NCI-H748 (cell line): ENCODE measurements at regions not wholly inside any gene's neighbourhood (a gene's known extent, or its start where the extent isn't known, plus 50 kb on each side); places are given as distances from the start of the nearest gene placed in this dataset.

Source experiments
- DNase-seq: peaks from one replicate; lab custom pipeline; 2025; ENCODE audit not compliant: unreplicated experiment; lab: John Stamatoyannopoulos, UW

DNA sequence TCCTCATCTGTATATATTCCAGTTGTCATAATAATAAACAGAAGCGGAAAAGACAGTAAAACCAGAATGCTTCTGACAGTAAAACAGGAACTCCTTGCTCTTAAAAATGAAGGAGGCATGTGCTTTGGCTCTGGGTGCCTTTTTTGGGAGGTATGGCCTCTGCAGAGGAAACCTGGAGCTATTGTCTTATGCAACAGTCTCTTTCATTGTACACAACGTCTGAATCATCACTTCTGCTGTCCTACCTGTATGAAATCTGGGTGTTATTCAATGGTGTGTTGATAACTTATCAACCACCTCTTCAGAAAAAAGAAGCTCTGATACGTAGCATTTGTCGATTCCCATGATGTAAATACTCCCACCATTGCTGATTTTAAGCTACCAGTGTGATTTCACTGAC lies 64.8 kb downstream of the CDCA7 start:
- DNase-seq, result no peak

DNA sequence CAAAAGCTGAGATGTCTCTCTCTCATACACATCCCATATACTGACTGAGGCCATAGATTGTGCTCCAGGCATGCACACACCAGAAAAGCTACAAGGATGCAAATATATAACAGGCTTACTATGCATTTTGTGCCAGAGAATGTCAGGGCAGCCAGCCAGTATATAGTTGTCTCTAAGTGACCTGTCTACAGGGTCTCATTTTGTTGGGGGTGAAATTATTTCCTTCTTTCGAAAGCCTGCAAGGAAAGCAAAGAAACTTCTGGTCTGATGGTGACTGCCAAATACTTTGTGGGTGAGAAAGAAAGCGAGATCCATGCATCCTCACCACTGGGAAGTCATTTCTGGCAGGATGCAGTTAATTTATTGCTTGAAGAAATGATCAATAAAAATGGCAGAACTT lies 70.2 kb downstream of the CDCA7 start:
- DNase-seq, result no peak

DNA sequence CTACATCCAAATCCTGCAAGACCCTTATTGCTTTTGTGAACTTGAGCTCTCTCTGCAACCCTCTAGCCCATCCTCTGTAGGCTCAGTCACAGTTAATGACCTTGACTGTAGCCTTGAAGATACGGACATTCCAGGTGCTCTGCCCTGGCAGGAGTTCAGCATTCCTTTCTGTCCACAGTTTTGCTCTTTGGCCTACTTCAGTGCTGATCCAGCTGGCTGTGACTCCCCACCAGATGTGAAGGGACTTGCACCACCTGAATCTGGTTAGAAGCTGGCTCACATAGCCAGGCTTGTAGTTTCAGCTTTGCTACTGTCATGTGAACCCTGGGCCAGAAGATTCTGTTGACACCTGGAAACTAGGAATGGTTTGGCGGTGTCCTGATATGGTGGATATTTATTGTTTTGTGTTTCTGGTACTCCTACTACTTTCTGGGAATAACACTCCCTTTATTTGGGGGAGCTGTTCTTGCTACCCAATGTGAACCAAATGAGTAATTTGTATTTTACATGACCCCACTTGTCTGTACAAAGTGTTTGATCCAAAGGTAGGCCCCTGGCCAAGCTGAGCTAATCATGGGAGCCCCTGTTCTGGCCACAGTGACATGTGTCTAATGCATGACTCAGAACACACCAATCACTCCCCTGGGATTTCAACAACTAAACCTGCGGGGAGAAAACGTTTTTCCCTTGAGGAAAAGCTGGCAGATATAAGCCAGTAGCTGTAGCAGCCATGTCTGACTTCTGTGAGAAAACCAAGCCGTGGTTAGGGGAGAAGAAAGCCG lies 73.4 kb downstream of the CDCA7 start:
- no peak for DNase-seq

DNA sequence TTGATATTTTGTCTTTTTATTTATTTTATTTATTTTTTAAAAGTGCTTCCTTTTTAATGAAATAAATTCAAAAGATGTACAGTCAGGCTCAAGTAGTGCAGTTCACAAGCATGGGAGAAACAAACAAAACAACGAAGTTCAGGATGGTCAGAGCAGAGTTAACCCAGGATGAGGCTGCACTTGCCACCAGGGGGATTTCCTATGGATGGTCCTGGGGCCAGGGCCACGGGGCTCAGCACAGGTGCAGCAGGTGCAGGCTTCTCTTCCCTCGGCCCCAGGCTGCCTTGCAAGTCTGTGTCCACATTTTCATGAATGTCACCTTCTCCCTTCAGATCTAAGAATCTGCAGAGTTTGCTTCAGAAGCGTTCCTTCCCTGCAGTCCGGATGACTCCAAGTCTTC lies 76.5 kb downstream of the CDCA7 start:
- peak; percentile 15 for DNase-seq

DNA sequence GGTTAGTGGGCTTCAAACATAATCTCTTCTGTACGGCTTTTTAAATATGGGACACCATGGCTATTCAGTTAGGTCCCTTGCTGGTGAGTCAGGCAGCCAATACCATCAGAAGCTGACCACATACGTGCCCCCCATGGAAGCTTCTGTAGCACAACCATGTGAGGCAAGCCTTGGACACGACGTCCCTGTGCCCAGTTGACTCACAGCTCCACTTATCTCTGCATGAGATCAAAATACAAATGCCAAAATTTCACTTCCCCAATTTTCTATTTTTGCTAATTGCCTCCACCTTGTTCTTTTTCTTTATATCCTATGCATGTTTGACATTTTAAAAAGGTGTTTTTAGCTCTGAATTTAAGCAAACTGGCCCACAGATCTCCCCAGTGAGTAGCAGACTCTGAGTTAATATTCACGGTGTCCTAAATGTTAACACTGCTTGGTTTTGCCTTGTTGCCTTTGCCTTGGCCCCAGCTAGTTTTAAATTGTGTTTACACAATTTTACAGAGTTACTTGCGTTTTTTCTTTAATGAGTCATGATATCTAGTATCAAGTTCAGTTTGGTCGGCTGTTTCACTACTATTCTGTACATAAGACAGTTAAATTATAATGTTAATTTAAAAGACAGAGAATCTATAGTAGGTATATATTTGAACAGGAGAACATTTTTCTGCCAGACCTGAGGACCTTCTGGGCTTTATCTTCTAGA lies 77.5 kb downstream of the CDCA7 start:
- DNase-seq, result no peak

DNA sequence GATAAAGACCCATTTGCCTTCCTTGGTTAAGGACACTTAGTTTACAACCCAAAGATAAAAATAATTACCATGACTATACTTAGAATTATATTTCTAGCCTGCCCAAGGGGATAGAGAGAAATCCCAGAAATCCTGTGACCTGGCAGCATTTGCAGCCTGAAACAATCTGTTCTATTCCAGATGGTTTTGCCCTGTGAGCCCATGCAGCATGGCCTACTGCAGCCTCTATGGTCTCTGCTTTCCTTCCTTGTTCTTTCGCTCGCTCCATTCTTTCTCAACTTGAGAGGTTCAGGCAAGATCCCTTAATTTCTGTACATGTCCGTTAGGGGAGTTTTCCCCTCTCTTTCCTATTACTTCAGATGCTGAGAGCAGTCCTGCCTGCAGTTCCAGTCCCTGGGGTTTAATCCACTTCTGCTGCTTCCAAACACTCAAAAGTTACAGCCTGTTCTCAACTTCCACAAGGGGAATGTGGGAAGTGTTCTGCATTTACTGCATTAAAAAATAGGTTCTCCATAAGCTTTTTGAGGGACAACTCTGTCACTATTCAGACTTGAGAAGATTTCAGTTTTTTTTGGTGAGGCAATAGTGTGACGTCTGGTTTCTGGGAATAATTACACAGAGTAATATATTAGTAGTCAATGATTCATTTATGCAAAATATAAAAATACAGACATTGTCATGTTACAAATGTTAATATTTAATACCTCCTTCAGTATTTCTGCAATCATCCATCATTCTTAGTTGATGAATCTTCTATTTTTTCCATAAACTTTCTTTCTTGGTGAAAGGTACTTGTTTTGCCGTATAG lies 80.3 kb downstream of the CDCA7 start:
- DNase-seq, result no peak

DNA sequence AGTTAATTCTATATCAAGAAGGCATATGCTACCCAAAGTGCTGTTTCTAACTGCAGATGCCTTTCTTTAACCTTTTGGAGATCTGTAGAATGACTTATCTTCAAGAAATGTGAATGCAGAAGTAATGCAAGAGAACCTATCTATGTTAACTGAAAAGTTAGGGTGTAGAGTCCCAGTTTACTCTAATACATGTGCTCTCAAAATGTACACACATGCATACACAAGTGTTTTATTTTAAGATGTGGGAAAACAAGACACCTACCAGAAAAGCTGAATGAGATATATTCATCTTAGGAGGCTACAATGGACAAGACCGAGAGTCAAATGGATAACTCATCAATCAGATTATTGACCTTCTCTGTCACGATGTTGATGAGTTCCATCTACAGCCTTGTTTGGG lies 80.9 kb downstream of the CDCA7 start:
- no peak for DNase-seq

DNA sequence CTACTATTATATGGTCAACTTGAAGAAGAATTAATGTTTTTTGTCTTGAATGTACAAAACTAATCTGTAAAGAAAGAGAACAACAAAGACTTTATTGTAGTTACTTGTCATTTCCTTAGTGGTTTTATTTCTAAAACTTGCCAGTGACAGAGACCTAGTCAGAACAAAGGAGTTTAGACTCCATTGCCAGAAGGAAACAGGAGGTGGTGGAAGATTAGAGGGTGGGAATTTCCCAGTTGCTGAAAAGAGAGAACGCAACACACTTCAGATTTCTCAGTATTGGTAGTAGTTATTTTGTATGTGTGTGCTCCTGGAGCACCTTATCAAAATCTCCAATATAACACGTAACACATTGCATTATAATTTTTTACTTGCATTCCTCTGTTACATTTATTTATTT lies 81.4 kb downstream of the CDCA7 start:
- DNase-seq, result no peak

DNA sequence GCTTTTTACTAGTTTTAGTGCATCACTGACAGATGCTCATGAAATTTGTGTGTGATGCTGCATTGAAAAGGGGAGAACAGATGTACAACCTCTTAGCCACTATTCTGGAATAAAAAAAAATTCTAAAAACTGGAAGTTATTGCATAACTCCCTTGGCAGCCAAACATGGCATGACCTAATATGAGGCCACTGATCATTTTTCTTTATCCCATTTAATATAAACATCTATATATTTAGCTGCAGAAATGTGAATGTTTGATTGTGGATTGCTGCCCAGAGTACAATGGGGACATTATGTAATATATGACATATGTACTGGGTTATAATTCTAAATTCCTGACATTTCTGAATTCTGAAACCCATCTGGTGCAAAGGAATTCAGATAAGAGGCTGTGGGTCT lies 86.5 kb downstream of the CDCA7 start:
- DNase-seq, result no peak

DNA sequence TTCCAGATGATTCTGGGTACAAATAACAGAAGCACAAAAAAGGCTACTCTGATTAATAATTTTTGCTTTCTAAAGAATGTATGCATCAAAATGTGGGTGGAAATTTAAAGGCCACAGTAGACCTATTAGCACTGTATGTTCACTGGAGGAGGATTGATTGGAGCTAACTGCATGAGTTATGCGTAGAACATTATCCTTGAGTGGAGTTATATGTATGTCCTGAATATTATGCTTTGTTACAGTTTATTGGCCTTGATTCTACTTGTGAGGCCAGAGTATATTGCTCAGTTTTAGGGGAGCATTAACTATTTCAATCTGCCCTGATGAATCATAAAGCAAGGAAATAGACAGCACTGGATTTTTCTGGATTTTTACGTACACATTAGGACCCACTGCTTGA lies 87.9 kb downstream of the CDCA7 start:
- DNase-seq, result no peak

DNA sequence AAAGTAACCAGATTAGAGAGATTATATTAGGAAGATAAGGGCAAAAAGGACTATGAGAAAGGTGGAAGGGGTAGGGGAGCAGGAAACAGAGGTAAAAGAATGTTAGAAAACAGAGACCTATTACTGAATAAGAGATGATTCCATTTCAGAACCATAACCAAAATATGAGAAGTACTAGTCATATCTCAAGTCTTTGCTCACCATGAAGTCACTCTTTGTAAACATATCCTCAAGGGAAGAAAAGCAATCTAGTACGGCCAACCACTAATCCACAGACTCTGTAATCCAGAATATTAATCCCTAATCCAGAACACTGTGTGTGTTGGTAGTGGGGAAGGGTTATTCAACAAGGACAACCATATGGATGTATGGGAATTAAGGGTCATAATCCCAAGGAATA lies 92.0 kb downstream of the CDCA7 start:
- no peak for DNase-seq

DNA sequence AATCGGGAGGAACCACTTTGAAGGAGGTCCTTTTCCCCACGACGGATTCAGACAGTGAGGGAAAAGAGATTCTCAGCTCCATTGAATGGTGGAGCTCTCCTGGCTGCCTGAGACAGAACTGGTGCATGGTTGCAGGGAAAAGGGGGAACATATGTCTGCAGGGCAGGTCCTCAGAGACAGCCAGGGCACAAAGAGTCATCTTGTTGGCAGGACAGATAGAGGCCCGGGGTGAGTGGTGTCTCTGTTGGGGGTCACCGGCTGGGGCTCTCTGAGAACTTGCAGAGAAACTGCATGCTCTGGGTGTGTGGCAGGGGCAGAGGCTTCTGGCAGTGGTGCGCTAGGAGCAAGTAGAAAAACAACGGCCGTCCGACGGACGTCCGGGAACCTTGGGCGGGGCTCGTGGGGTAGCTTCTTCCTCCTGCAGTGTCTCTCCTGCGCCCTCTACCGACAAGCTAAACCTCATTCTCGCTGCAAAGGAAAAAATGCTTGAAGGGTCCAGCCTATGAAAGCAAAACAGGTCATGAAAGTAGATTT lies 94.3 kb downstream of the CDCA7 start:
- peak; percentile 96 for DNase-seq

DNA sequence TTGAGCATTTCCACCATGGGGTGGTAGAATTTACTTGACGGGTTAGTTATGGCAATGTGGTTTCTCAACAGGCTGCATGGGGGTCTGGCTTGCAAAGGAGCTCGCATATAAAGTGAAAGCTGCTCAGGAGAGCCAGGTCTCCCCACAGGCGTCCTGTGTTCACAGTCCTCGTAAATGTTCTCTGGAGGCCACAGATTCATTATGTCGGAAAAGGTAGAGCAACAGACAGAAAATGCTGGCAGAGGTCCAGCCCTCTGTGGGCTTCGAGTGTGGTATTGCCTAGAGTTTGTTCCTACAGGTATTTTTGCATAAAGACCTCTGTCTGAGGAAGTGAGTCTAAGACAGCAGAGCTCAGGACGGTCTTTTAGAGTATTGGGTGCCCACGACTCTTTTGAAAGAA lies 96.4 kb downstream of the CDCA7 start:
- peak; percentile 29 for DNase-seq

DNA sequence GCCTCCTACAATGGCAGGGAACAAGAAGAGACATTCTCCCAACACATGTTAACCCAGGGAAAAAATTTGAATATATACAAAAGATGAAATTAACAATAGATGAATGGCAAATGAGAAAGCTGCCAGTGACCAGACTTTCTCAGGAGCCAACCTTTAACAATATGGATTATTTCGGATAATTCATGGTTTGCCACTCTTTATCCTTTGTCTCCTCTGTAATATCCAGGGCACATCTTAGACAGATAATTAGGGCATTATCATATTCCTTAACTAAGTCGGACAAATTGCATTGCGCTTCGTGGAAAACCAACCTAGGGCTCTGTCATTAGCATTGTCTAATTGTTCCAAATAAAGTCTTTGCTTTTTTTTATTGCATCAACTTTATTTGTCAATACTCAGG lies 97.3 kb downstream of the CDCA7 start:
- DNase-seq, result no peak

DNA sequence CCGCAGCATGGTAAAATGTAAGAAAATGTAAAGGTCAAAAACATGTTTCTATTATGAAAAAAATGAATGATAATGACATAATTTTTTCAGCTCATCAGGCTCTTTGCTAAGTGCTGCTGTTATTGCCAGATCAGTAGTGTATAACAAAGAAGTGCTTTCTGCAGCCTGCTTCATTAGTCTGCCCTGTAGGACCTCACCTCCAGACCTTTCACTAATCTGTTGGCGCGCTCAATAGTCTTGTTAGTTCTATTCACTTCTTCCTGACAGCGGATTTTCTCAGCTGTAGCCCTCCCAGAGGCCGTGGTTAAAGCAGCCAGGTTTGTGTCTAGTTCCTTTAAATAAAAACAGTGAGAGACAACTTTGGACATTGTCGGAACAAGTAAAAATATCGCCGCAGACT lies 97.7 kb downstream of the CDCA7 start:
- DNase-seq, result peak; percentile 16

DNA sequence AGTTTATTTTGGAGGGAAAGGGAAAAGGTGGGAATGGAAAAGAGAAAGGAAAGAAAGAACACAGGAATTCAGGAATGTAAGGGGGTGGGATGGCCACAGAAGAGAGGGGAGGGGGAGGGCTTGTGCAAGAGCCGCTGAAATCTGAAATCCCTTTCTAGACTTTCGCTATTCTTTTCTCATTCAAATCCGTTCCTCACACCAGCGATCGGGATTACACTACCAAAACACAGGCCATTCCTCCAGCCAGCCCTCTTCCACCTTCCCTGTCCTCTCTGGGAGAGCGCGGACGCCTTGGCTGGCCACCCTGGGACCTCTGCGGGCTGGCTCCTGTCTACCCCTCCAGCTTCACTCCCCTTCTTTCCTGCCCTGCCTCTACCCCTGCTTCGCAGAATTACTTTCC lies 102.3 kb downstream of the CDCA7 start:
- DNase-seq, result no peak

DNA sequence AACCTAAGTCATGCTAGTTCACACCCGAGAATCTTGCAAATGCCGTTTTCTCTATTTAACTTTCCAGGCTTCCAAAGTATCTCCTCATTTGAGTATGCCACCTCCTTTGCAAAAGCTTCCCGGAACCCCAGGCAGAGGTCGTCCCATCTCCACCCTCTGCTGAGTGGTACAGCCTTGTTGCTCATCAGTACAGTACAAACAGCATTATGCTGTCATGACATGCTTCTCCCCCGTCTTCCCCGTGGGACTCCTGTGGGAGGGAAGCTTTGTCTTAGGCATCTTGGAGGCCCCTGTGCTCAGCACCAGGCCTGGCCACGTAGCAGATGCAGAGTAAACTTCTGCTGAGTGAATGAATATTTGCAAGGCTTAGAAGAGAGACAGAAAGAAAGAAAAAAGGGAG lies 102.7 kb downstream of the CDCA7 start:
- no peak for DNase-seq

DNA sequence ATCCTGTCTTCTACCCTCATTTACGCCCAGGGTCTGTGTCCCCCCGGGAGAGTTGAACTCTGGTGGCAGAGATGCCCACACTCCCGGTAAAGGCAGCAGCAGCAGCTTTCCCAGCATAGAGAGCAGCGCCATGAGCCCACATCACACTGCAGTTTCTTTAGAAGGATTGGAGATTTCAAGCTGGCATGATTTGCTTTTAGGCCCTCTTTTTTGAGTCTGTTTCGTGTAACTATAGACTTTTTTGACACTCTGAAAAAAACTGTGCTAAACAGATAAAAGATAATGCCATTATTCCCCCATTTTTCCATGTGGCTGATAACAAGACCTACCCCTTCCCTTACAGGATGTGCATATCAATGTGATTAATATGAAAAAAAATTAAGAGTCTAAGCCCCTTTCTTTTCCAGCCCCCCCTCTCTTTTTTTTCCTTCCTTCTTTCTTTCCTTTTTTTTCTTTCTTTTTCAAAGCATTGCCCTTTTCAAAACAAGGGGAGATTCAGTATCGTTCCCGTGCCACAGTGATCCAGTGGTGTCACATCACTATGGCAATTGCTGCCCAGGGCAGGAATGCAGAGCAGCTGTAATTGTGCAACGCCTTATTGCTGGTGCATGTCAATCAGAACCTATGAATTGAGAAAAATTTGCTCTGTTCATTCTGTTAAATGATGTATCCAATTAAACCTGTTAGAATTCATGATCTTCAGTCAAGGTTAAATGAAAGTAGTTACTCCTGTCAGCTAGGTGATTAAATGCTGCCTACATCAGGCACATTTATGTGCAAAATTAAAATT lies 104.5 kb downstream of the CDCA7 start:
- peak; percentile 33 for DNase-seq

DNA sequence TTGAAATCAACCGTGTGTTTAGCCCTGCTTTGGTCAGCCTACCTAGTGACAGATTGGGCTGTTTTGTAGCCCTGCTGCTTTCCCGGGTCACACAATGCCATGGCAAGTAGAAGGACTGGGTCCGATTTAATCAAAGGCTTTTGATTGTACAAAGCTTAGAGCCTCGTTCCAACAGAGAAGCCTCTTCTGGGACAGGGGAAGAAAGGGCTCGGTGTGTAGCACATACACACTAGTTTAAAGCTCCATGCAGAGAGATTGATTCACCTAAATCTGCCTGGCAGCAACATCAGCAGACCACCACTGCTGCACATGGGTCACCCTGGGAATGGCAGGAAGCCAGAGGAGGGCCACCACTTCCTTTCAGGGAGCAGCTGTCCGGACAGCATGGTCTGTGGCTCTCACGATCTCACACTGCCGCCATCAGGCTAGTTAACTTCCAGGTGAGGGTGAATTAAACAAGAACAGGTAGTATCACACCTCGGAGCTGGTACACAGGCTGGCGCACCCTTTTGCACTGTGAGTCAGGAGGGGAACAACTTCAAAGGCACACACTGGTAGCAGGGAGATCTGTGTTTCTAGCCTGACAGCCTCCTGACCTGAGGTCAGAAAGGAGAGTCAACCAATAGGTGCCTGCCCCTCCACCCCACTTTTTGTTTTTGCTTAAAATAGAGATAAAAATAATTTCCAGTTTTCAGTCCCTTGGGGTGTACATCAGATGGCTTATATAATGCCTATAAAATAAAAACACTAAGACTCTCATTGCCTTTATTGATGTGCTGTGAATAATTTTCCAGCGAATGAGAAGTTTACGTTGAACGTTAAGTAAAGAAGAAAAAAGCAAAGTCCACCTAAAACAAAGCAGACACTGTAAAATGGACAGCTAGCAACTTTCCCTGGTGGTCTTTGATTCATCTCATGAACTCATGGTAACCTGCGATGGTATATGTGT lies 108.5 kb downstream of the CDCA7 start:
- peak; percentile 32 for DNase-seq

DNA sequence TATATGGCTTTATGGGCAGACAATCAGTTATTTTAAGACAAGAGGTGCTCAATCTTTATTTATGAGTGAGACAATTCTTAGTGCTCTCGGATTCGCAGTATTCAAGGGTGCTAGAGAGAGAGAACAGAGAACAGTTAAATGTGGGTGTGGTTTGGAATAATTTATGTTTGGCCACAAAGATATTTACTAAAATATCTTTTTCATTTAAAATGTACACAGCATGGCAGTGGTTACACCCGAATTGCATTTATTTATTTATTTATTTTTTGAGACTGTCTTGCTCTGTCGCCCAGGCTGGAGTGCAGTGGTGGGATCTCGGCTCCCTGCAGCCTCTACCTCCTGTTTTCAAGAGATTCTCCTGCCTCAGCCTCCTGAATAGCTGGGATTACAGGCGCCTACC lies 109.2 kb downstream of the CDCA7 start:
- DNase-seq, result no peak
